Choroid plexus epithelial cell (primary cell): ENCODE measurements at regions not wholly inside any gene's neighbourhood (a gene's known extent, or its start where the extent isn't known, plus 50 kb on each side); places are given as distances from the start of the nearest gene placed in this dataset.
"Not testable (repeated sequence)": the region's sequence is repeated elsewhere in the genome, so short reads cannot be mapped to it uniquely, and the experiment has no call there.

Source experiments
- DNase-seq: peaks from one replicate; pipeline ENCODE4 v3.0.0-alpha.2; 2010; ENCODE audit warnings: low read depth
- H3K4me3 ChIP-seq: 2 replicates; pipeline ENCODE4 v1.5.1; 2011; ENCODE audit warnings: low read depth, mild to moderate bottlenecking, control low read depth, low read length, moderate library complexity
- TF ChIP-seq, protein P1 (sequence below): conservative IDR thresholded peaks from 2 replicates; pipeline ENCODE4 v1.5.1; 2011; ENCODE audit warnings: low read depth, mild to moderate bottlenecking, control low read depth, inconsistent platforms, low read length, moderate library complexity

DNA sequence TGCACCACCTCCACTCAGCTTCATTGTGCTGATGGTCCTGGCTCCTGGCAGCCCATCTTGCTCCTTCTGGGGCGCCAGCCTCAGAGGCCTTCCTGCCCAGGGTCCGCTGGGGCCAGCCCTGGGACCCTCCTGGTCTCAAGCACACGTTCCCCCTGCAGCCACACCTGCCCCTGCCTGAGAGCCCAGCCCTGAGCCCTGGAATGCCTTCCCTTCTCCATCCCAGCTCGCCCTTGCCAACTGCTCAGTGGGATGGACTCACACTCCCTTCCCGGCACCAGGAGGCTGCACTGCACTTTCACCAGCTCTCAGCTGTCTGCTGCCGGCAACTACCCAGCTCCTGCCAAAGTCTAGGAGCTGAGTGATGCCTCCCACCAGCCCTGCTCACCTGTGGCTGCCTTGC lies 100.9 kb downstream of the TMEM121 start:
- DNase-seq, H3K4me3 ChIP-seq: not testable (repeated sequence)

DNA sequence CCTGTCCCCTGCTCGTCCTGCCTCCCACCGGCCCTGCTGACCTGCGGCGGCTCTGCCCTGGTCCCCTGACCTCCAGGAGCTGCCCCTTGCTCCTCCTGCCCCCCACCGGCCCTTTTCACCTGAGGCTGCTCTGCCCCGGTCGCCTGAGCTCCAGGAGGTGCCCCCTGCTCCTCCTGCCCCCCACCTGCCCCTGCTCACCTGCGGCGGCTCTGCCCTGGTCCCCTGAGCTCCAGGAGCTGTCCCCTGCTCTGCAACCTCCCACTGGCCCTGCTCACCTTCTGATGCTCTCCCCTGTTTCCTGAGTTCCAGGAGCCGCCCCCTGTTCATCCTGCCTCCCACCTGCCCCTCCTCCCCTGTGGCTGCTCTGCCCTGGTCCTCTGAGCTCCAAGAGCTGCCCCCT lies 101.3 kb downstream of the TMEM121 start:
- no peak for DNase-seq
- no peak overlapping the region for H3K4me3 ChIP-seq
- TF ChIP-seq, protein P1, sequence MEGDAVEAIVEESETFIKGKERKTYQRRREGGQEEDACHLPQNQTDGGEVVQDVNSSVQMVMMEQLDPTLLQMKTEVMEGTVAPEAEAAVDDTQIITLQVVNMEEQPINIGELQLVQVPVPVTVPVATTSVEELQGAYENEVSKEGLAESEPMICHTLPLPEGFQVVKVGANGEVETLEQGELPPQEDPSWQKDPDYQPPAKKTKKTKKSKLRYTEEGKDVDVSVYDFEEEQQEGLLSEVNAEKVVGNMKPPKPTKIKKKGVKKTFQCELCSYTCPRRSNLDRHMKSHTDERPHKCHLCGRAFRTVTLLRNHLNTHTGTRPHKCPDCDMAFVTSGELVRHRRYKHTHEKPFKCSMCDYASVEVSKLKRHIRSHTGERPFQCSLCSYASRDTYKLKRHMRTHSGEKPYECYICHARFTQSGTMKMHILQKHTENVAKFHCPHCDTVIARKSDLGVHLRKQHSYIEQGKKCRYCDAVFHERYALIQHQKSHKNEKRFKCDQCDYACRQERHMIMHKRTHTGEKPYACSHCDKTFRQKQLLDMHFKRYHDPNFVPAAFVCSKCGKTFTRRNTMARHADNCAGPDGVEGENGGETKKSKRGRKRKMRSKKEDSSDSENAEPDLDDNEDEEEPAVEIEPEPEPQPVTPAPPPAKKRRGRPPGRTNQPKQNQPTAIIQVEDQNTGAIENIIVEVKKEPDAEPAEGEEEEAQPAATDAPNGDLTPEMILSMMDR, result no peak

DNA sequence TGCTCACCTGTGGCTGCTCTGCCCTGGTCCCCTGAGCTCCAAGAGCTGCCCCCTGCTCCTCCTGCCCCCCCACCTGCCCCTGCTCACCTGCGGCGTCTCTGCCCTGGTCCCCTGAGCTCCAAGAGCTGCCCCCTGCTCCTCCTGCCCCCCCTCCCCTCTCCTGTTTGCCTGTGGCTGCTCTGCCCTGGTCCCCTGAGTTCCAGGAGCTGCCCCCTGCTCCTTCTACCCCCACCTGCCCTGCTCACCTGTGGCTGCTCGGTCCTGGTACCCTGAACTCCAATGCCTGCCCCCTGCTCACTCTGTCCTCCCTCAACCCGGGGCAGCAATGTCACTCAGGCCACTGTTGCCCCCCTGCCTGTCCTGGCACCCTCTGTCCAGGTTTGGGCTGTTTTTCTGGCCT lies 101.7 kb downstream of the TMEM121 start:
- not testable (repeated sequence) for DNase-seq, H3K4me3 ChIP-seq

DNA sequence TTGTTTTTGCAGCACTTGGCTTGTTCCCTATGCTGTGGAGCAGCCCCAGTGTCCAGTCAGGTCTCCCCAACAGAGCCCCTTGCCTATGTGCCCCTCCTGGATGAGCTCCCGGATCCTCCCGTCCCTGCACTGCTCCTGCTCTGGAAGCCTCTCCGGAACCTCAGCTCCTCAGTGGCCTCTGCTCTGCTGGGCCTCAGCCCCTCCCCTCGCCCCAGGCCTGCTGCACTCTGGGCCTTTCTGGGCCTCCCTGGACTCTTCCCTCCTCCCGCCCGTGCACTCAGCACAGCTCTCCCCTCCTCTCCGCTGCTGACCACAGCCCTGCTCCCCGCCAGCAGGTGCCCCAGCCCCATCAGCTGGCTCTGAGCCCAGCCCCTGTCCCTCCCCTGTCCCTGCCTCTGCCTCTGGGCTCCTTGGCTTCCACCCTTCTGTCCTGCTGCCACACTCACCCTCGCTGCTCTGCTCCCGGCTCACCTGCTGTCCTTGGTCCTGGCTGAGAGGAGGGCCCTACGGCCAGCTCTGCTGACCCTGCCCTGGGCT lies 102.2 kb downstream of the TMEM121 start:
- DNase-seq, H3K4me3 ChIP-seq: not testable (repeated sequence)

DNA sequence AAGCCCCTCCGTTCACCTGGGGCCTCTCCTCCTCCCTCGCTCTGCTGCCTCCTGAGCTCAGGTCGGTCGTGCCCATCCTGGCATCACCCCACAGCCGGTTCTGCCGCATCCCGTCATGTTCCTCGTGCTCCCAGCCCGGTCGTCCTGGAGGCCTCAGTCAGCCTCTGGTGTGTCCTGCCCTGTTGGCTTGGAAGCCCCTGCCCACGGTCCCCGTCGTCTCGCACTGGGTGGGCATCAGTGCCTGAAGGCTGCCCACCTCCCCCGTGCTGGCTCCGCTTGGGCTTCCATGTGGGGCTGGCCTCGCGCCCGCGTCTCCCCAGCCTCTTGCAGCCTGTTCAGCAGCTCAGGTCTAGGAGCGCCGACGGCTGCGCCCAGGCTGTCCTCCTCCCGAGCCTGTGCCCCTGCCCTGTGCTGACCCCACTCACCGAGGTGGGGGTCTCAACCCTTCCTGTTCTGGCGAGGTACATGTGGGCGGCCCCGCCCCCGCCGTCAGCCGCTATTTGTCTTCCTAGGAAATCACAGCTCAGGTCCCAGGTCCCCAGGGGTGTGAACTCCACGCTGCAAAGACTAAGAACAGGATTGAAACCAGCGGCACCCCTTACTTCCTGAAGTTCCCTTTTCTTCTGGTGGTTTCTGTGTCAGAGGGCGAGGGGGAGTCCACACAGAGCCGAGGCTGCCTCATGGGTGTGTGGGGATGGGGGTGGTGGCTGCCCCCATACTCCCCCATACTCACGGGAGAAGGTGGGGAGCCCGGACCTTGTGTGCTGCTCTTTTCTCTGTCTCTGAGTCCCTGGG lies 102.9 kb downstream of the TMEM121 start:
- H3K4me3 ChIP-seq, DNase-seq: not testable (repeated sequence)

DNA sequence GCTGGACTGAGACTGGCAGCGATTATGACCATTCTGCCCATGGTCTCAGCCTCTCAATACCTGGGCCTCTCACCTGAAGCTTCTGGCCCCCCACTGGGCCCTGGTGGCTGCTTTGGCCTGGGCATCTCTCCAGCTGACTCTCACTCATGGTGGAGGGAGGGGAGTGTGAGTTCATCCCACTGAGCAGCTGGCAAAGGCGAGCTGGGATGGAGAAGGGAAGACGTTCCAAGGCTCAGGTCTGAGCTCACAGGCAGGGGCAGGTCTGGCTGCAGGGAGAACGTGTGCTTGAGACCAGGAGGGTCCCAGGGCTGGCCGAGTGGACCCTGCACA lies 103.5 kb downstream of the TMEM121 start:
- TF ChIP-seq, protein P1, result no peak
- no peak for DNase-seq
- no peak overlapping the region for H3K4me3 ChIP-seq

DNA sequence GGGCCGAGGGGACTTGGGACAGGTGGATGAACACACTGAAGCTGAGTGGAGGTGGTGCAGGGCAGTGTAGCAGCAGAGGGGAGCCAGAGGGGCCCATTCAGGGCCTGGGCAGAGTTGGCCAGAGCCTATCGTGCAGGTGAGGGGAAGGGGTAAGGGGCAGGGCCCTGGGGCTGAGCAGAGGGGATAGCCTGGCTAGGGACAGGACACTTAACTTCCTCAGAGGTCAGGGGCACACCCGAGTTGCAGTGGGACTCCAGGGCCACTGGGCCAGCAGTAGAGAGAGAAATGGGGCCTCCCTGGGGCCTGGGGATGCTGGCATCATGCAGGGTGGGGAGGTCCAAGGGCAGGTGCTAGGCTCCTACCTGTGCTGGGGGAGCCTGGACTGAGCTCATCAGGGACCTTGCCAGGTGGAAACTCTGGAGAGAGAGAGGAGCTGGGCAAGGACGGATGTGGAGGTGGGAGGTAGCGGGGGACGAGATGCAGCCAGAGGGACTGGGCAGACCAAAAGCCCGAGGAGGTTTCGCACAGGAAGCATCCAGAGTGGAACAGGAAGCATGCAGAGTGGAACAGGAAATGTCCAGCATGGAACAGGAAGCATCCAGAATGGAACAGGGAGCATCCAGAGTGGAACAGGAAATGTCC lies 104.0 kb downstream of the TMEM121 start:
- DNase-seq, result not testable (repeated sequence)

DNA sequence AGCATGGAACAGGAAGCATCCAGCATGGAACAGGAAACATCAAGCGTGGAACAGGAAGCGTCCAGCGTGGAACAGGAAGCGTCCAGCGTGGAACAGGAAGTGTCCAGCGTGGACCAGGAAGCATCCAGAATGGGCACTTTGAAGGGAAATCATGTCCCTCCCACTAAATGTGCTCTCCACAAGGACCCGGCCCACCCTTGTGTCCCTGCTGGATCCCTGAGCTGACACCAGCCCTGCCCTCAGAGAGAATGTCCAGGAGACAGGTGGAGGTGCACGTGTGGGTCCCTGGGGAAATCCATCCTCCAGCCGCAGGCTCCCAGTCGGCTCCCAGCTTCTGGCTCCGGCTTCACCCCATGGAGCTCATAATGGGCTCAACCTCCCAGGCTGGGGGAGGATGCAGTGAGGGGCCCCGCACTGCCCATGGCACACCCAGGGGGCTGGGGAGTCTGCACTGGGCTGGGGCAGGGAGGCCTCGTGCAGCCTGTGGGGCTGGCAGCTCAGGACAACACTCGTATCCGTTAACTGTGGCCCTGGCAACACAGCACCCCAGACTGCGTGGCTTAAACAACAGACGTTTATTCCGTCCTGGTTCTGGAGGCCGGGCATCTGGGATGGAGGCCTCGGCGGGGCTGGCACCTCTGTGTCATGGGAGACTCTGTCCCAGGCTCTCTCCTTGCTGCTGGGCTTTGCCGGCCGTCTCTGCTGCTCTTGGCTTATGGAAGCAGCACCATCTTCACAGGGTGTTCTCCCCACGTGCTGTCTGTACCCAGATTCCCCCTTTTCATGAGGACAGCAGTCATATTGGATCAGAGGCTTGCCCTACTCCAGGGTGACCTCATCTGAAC lies 104.8 kb downstream of the TMEM121 start:
- not testable (repeated sequence) for DNase-seq, H3K4me3 ChIP-seq

More for the DNA sequence above, 104.0 kb downstream of the TMEM121 start:
- H3K4me3 ChIP-seq, result not testable (repeated sequence)

DNA sequence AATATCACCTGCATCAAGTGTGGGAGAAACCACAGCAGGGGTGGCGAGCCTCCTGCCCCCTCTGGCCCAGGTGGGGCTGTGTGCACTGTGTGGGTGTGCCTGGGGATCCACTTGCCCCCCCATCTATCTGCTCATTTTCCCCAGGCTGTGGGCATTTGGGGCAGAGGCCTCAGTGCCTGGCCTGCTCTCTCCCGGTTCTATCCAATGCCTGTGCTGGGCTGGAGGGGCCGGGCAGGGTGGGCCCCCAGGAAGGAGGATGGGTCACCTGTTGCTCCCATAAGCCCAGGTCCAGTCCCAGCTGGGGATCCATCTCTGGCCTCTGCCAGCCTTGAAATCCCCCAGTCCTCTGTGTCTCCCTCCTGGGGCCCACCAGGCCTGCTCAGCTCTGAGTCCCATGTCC lies 105.6 kb downstream of the TMEM121 start:
- no peak overlapping the region for H3K4me3 ChIP-seq
- TF ChIP-seq, protein P1, result no peak

DNA sequence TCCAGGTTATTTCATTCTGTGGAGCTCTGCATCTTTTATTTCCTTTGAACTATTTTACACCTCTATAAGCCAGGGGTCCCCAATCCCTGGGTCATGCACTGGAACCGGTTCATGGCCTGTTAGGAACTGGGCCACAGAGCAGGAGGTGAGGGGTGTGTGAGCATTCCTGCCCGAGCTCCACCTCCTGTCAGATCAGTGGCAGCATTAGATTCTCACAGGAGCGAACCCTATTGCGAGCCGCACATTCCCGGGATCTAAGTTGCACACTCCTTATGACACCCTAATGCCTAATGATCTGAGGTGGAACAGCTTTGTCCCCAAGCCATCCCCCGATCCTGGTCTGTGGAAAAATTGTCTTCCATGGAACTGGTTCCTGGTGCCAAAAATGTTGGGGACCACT lies 107.2 kb downstream of the TMEM121 start:
- not testable (repeated sequence) for H3K4me3 ChIP-seq

More for the DNA sequence above, 105.6 kb downstream of the TMEM121 start:
- DNase-seq, result no peak

More for the DNA sequence above, 107.2 kb downstream of the TMEM121 start:
- not testable (repeated sequence) for DNase-seq
